ENCODE measurements at regions not wholly inside any gene's neighbourhood (a gene's known extent, or its start where the extent isn't known, plus 50 kb on each side); places are given as distances from the start of the nearest gene placed in this dataset.

GRCh38 chr7:85673876-85674275 is 487.0 kb upstream of the SEMA3D start:
- Mint-ChIP-seq H3K9me3 (peaks cover 18% of the 10 kb centered on the region), H3K4me3 (no peak overlapping the region), H3K27ac (ENCODE audit: low read depth) (no peak overlapping the region)

DNA sequence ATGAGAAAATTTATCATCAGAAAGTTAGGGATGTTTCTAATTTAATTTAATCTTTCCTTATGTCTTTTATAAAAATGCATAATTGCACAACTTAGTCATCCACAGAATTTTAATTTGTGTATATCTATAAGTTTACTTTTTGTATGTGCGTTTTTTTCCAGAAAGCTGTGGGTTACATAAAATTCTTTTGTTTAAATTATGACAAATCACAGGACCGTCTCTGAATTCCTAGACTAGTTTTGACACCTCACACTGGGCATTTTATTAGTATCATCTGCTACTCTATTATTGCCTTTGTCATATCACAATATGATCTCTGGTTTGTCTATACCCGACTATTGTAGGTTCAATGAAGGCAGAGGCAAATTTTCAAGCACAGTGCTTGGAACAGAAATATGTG is 482.4 kb upstream of the SEMA3D start:
- Mint-ChIP-seq H3K4me1 (no peaks in the 10 kb centered on the region), H3K36me3 (ENCODE audit: insufficient read depth) (no peaks in the 10 kb centered on the region), H3K4me3 (no peak overlapping the region), H3K27ac (ENCODE audit: low read depth) (no peak overlapping the region), H3K27me3 (no peaks in the 10 kb centered on the region), H3K9me3 (peaks cover 4% of the 10 kb centered on the region)
- ATAC-seq (replicated peaks; ENCODE audit: extremely low read depth, poor library complexity, severe bottlenecking) (no peak), DNase-seq (ENCODE audit: low spot score in 2 of 2) (no peak)

More at GRCh38 chr7:85673876-85674275, 487.0 kb upstream of the SEMA3D start:
- Mint-ChIP-seq H3K27me3 (no peaks in the 10 kb centered on the region), H3K36me3 (ENCODE audit: insufficient read depth) (no peaks in the 10 kb centered on the region), H3K4me1 (no peaks in the 10 kb centered on the region)
- DNase-seq (ENCODE audit: low spot score in 2 of 2) (no peak), ATAC-seq (replicated peaks; ENCODE audit: extremely low read depth, poor library complexity, severe bottlenecking) (no peak)

DNA sequence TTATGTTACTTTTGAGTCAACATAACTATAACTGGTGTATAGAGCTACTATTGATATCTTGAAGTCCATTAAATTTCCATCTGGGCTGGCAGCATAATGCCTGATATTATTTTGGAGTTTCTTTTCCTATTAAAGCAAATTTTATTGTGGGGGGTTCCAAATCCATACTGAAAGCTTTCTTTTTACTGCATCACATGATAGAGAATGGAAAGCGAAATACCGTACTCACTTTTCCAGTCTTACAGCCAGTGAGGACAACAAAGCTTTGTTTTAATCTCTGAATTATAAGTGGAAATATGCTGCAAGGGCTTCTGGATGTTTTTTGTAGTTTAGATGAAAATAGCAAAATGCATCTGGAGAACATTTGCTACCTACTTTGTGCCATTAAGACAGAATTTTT is 477.5 kb upstream of the SEMA3D start:
- H3K9me3 Mint-ChIP-seq: no peaks in the 10 kb centered on the region
- no peak for ATAC-seq (replicated peaks; ENCODE audit: extremely low read depth, poor library complexity, severe bottlenecking)
- H3K4me1 Mint-ChIP-seq: no peaks in the 10 kb centered on the region
- H3K36me3 Mint-ChIP-seq (ENCODE audit: insufficient read depth): no peaks in the 10 kb centered on the region
- no peak for DNase-seq (ENCODE audit: low spot score in 2 of 2)
- H3K27me3 Mint-ChIP-seq: no peaks in the 10 kb centered on the region
- H3K27ac Mint-ChIP-seq (ENCODE audit: low read depth): no peak overlapping the region
- no peak overlapping the region for H3K4me3 Mint-ChIP-seq

GRCh38 chr7:85659364-85659763 is 472.5 kb upstream of the SEMA3D start:
- ATAC-seq (replicated peaks; ENCODE audit: extremely low read depth, poor library complexity, severe bottlenecking) (no peak), DNase-seq (ENCODE audit: low spot score in 2 of 2) (no peak)
- no peaks in the 10 kb centered on the region for H3K36me3 Mint-ChIP-seq (ENCODE audit: insufficient read depth)
- no peak overlapping the region for H3K27ac Mint-ChIP-seq (ENCODE audit: low read depth)
- no peaks in the 10 kb centered on the region for H3K4me1 Mint-ChIP-seq
- H3K4me3 Mint-ChIP-seq: no peak overlapping the region
- no peaks in the 10 kb centered on the region for H3K27me3 Mint-ChIP-seq
- H3K9me3 Mint-ChIP-seq: no peaks in the 10 kb centered on the region

GRCh38 chr7:85655252-85655651 is 468.4 kb upstream of the SEMA3D start:
- ATAC-seq (replicated peaks; ENCODE audit: extremely low read depth, poor library complexity, severe bottlenecking) (no peak), DNase-seq (ENCODE audit: low spot score in 2 of 2) (no peak)
- Mint-ChIP-seq H3K9me3 (no peaks in the 10 kb centered on the region), H3K4me1 (no peaks in the 10 kb centered on the region), H3K27me3 (no peaks in the 10 kb centered on the region), H3K36me3 (ENCODE audit: insufficient read depth) (no peaks in the 10 kb centered on the region), H3K4me3 (no peak overlapping the region), H3K27ac (ENCODE audit: low read depth) (no peak overlapping the region)

DNA sequence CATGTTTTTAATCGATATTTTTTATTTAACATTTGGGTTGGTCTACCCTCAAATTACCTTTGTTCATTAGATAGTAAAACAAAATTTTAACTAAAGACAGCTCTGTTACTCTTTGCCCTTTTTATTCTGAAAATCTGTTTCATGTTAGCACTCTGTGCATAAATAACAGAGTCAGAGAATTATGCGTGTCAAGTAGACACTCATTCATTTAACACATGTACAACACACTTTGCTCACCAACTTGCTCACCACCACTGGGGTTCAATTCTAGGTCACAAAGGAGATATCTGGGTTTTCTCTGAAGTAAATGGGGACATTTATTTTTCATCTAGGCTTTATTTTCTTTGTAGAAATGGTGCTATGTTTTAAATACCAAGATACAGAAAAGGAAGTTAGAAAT is 457.4 kb upstream of the SEMA3D start:
- H3K36me3 Mint-ChIP-seq (ENCODE audit: insufficient read depth): no peaks in the 10 kb centered on the region
- H3K4me3 Mint-ChIP-seq: no peak overlapping the region
- DNase-seq (ENCODE audit: low spot score in 2 of 2): no peak
- H3K4me1 Mint-ChIP-seq: no peaks in the 10 kb centered on the region
- no peaks in the 10 kb centered on the region for H3K27me3 Mint-ChIP-seq
- ATAC-seq (replicated peaks; ENCODE audit: extremely low read depth, poor library complexity, severe bottlenecking): no peak
- H3K27ac Mint-ChIP-seq (ENCODE audit: low read depth): no peak overlapping the region
- peaks cover 18% of the 10 kb centered on the region for H3K9me3 Mint-ChIP-seq

- ATAC-seq (replicated peaks; ENCODE audit: extremely low read depth, poor library complexity, severe bottlenecking) (no peak), DNase-seq (ENCODE audit: low spot score in 2 of 2) (no peak)
- Mint-ChIP-seq H3K9me3 (peaks cover 11% of the 10 kb centered on the region), H3K4me3 (no peak overlapping the region), H3K4me1 (no peaks in the 10 kb centered on the region), H3K27me3 (no peaks in the 10 kb centered on the region), H3K27ac (ENCODE audit: low read depth) (no peak overlapping the region), H3K36me3 (ENCODE audit: insufficient read depth) (no peaks in the 10 kb centered on the region)
Observed at GRCh38 chr7:85641331-85641730, 454.5 kb upstream of the SEMA3D start.

DNA sequence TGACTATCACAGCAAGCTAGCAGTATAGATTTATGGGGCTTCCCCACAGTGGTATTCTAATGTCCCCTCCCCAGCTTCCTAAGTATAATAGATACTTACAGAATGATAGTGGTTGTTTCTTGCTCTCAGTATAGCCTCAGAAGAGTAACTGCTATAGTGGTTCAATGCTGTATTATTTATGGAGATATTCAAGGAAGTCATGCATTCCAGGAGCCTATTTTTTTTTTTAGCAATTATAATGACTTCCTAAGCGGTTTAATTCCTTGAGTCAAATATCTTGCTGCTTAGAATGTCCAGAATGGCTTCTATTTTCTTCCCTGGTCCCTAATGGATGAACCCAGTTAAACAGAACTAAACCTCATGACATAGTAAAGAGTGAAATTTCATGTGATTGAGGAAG is 451.5 kb upstream of the SEMA3D start:
- H3K36me3 Mint-ChIP-seq (ENCODE audit: insufficient read depth): no peaks in the 10 kb centered on the region
- H3K27ac Mint-ChIP-seq (ENCODE audit: low read depth): no peak overlapping the region
- H3K4me1 Mint-ChIP-seq: no peaks in the 10 kb centered on the region
- DNase-seq (ENCODE audit: low spot score in 2 of 2): no peak
- H3K9me3 Mint-ChIP-seq: peaks cover 16% of the 10 kb centered on the region
- no peak for ATAC-seq (replicated peaks; ENCODE audit: extremely low read depth, poor library complexity, severe bottlenecking)
- no peaks in the 10 kb centered on the region for H3K27me3 Mint-ChIP-seq
- H3K4me3 Mint-ChIP-seq: no peak overlapping the region

- peaks cover 6% of the 10 kb centered on the region for H3K9me3 Mint-ChIP-seq
- H3K27ac Mint-ChIP-seq (ENCODE audit: low read depth): no peak overlapping the region
- no peaks in the 10 kb centered on the region for H3K4me1 Mint-ChIP-seq
- ATAC-seq (replicated peaks; ENCODE audit: extremely low read depth, poor library complexity, severe bottlenecking): no peak
- no peak for DNase-seq (ENCODE audit: low spot score in 2 of 2)
- H3K27me3 Mint-ChIP-seq: no peaks in the 10 kb centered on the region
- no peaks in the 10 kb centered on the region for H3K36me3 Mint-ChIP-seq (ENCODE audit: insufficient read depth)
- no peak overlapping the region for H3K4me3 Mint-ChIP-seq
Observed at GRCh38 chr7:85634951-85635350, 448.1 kb upstream of the SEMA3D start.

DNA sequence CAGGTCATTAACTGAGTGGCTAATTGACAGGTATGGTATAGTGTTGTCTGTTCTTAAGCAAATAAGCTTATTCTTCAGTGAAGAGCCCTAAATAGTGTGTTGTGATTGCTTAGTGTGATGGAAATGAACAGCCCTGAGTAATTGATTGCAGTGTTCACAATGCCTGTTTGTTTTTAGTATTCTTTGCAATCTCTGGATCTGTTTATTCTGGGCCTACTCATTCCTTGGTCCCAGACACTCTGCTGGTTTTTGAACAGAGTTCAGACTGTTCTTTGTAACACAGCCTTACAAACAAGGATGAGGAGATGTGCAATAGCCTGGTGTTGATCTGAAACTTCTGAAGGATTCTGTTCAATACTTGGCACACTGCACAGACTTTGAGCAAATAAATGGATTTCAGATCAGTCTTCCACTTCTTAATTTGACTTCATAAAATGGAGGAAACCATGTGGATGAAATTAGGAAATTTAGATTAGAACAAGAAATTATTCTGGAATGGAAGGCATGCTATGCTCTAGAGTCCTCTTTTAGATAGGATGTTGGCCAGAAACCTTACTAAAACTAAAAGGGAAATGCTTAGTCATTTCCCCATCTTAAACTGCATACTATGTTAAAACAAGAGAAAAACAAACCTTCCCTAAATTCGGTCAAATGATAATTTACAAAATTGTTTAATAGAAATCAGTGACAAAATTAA is 444.2 kb upstream of the SEMA3D start:
- no peak overlapping the region for H3K4me3 Mint-ChIP-seq
- H3K27ac Mint-ChIP-seq (ENCODE audit: low read depth): no peak overlapping the region
- H3K36me3 Mint-ChIP-seq (ENCODE audit: insufficient read depth): no peaks in the 10 kb centered on the region
- no peak for DNase-seq (ENCODE audit: low spot score in 2 of 2)
- no peak for ATAC-seq (replicated peaks; ENCODE audit: extremely low read depth, poor library complexity, severe bottlenecking)
- no peaks in the 10 kb centered on the region for H3K4me1 Mint-ChIP-seq
- peaks cover 11% of the 10 kb centered on the region for H3K9me3 Mint-ChIP-seq
- H3K27me3 Mint-ChIP-seq: no peaks in the 10 kb centered on the region

GRCh38 chr7:85627791-85628586 is 441.1 kb upstream of the SEMA3D start:
- DNase-seq (ENCODE audit: low spot score in 2 of 2) (no peak), ATAC-seq (replicated peaks; ENCODE audit: extremely low read depth, poor library complexity, severe bottlenecking) (no peak)
- H3K27me3 Mint-ChIP-seq: no peaks in the 10 kb centered on the region
- H3K4me3 Mint-ChIP-seq: no peak overlapping the region
- no peaks in the 10 kb centered on the region for H3K36me3 Mint-ChIP-seq (ENCODE audit: insufficient read depth)
- H3K9me3 Mint-ChIP-seq: peaks cover 13% of the 10 kb centered on the region
- H3K4me1 Mint-ChIP-seq: no peaks in the 10 kb centered on the region
- H3K27ac Mint-ChIP-seq (ENCODE audit: low read depth): no peak overlapping the region

- Mint-ChIP-seq H3K4me1 (no peaks in the 10 kb centered on the region), H3K9me3 (peaks cover 22% of the 10 kb centered on the region), H3K27me3 (no peaks in the 10 kb centered on the region), H3K36me3 (ENCODE audit: insufficient read depth) (no peaks in the 10 kb centered on the region), H3K27ac (ENCODE audit: low read depth) (no peak overlapping the region), H3K4me3 (no peak overlapping the region)
- ATAC-seq (replicated peaks; ENCODE audit: extremely low read depth, poor library complexity, severe bottlenecking): no peak
- DNase-seq (ENCODE audit: low spot score in 2 of 2): no peak
Observed at GRCh38 chr7:85622059-85622458, 435.2 kb upstream of the SEMA3D start.

DNA sequence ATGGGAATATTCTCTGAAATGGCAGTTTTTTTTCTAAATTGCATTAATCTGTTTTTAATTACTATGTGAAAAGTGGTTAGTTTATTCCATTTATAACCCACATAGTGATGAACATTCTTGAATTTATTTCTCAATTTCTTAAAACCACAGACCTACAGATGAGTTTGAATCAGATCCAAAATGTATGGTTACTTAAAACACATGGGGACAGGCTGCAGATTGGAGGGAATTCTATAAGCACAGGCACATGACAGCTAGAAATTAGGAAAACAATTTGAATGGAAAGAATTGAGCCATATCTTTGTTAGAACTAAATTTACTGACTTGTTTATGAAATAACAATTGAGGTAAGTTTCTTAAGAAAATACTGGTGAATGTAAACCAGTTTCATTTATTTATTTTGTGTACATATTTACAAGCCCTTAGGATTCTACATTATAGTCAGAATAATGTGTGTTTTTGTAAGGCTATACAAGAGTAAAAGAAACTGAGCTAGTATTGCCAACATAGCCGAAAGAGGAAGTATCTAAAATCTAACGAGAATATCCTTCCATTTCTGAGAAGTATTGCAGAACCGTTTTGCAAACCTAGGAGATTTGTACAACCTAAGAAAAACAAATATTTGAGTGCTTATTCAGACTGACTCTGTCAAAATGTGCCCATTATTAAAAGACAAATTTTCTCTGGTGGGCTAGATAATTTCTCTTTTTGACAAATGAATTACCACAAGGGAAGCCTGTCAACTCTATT is 434.3 kb upstream of the SEMA3D start:
- Mint-ChIP-seq H3K27me3 (no peaks in the 10 kb centered on the region), H3K4me1 (no peaks in the 10 kb centered on the region), H3K4me3 (no peak overlapping the region), H3K9me3 (peaks cover 19% of the 10 kb centered on the region), H3K27ac (ENCODE audit: low read depth) (no peak overlapping the region), H3K36me3 (ENCODE audit: insufficient read depth) (no peaks in the 10 kb centered on the region)
- ATAC-seq (replicated peaks; ENCODE audit: extremely low read depth, poor library complexity, severe bottlenecking): no peak
- no peak for DNase-seq (ENCODE audit: low spot score in 2 of 2)
